ENCODE measurements at regions not wholly inside any gene's neighbourhood (a gene's known extent, or its start where the extent isn't known, plus 50 kb on each side); places are given as distances from the start of the nearest gene placed in this dataset.

DNA sequence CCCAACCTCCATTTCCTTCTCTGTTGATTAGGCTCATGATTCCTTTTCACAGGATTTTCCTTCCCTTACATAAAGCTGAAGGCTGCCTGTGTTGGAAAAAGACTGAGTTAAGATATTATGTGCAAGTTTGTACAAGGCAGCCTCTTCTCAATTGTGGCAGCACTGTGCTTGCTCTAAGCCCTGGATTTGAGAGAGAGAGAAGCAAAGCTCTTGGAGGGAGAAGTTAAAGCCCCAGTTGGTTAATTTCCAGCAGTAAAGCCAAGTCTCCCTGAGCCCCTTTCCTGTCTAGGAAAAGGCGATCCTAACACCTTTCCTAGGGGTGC, 128.3 kb upstream of the SESN3 start:
- no peaks in the 10 kb centered on the region for H3K4me1 Mint-ChIP-seq

DNA sequence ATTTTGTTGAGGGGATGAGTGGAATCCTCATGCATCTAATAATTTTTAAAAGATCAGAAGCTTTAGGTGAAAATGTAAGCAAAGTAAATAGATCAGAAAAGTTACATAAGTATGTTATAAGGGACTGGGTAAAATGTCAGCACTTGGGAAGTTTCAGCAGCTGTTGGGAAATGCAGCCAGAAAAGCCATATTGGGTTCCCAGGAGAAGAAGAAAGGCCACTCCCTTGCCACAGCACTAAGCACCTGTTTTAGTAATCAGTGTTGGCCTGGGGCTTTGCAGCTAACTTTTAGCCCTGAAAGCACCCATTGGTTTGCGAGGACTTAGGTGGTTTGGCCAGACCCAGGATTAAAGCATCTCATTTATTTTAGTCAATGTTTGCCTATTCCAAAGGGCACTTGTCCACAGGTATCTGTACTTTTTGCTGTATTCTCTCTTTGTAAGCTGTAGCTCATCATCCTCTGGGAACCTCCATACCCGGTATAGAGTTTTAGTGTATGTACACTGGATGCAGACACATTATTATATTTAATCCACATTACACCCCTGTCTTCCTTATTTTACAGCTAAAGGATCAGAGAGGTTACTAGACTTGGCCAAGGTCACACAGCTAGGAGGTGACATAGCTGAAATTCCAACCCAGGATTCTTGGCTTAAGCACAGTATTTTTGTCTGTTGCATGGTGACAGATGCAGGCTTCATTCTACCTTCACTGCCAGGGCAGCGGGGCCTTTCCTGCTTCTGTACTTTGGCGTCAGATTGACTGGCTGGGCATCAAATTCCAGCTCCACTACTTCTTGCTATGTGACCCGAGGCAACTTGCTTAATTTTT, 127.7 kb upstream of the SESN3 start:
- H3K9me3 Mint-ChIP-seq = no peaks in the 10 kb centered on the region
- no peaks in the 10 kb centered on the region for H3K36me3 Mint-ChIP-seq (ENCODE audit: insufficient read depth)
- no peaks in the 10 kb centered on the region for H3K27me3 Mint-ChIP-seq
- H3K27ac Mint-ChIP-seq (ENCODE audit: low read depth) = no peak overlapping the region
- no peak overlapping the region for H3K4me3 Mint-ChIP-seq
- H3K4me1 Mint-ChIP-seq = no peaks in the 10 kb centered on the region
- DNase-seq (ENCODE audit: low spot score in 2 of 2) = no peak
- no peak for ATAC-seq (replicated peaks; ENCODE audit: extremely low read depth, poor library complexity, severe bottlenecking)

More for the DNA sequence above, 128.3 kb upstream of the SESN3 start:
- ATAC-seq (replicated peaks; ENCODE audit: extremely low read depth, poor library complexity, severe bottlenecking) (no peak), DNase-seq (ENCODE audit: low spot score in 2 of 2) (no peak)
- Mint-ChIP-seq H3K9me3 (no peaks in the 10 kb centered on the region), H3K27ac (ENCODE audit: low read depth) (no peak overlapping the region), H3K36me3 (ENCODE audit: insufficient read depth) (no peaks in the 10 kb centered on the region), H3K27me3 (no peaks in the 10 kb centered on the region), H3K4me3 (no peak overlapping the region)

DNA sequence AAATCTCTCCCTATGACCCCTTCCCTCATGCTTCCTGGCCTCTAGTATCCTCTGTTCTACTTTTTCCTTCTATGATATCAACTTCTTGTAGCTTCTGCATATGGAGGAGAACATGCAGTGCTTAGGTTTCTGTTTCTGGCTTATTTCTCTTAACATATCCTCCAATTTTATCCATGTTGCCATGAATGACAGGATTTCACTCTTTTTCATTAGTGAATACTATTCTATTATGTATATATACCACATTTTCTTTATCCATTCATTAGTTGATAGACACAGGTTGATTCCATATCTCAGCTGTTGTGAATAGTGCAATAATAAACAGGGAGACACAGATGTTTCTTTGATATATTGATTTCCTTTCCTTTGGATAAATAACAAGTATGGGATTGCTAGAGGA, 123.3 kb upstream of the SESN3 start:
- no peak overlapping the region for H3K4me3 Mint-ChIP-seq
- DNase-seq (ENCODE audit: low spot score in 2 of 2) (no peak), ATAC-seq (replicated peaks; ENCODE audit: extremely low read depth, poor library complexity, severe bottlenecking) (no peak)
- no peak overlapping the region for H3K27ac Mint-ChIP-seq (ENCODE audit: low read depth)
- H3K36me3 Mint-ChIP-seq (ENCODE audit: insufficient read depth) = no peaks in the 10 kb centered on the region
- H3K27me3 Mint-ChIP-seq = peaks cover 6% of the 10 kb centered on the region
- peaks cover 4% of the 10 kb centered on the region for H3K9me3 Mint-ChIP-seq
- no peaks in the 10 kb centered on the region for H3K4me1 Mint-ChIP-seq

- no peak for ATAC-seq (replicated peaks; ENCODE audit: extremely low read depth, poor library complexity, severe bottlenecking)
- Mint-ChIP-seq H3K4me3 (no peak overlapping the region), H3K9me3 (peaks cover 8% of the 10 kb centered on the region), H3K36me3 (ENCODE audit: insufficient read depth) (peaks cover 1% of the 10 kb centered on the region), H3K4me1 (no peaks in the 10 kb centered on the region), H3K27ac (ENCODE audit: low read depth) (no peak overlapping the region), H3K27me3 (peaks cover 12% of the 10 kb centered on the region)
- no peak for DNase-seq (ENCODE audit: low spot score in 2 of 2)
Observed at GRCh38 chr11:95353706-95354105, 122.7 kb upstream of the SESN3 start.

- Mint-ChIP-seq H3K36me3 (ENCODE audit: insufficient read depth) (peaks cover 1% of the 10 kb centered on the region), H3K4me1 (no peaks in the 10 kb centered on the region), H3K27ac (ENCODE audit: low read depth) (no peak overlapping the region), H3K9me3 (peaks cover 8% of the 10 kb centered on the region), H3K4me3 (no peak overlapping the region), H3K27me3 (peaks cover 21% of the 10 kb centered on the region)
- no peak for DNase-seq (ENCODE audit: low spot score in 2 of 2)
- no peak for ATAC-seq (replicated peaks; ENCODE audit: extremely low read depth, poor library complexity, severe bottlenecking)
Observed at GRCh38 chr11:95352733-95353346, 121.8 kb upstream of the SESN3 start.

DNA sequence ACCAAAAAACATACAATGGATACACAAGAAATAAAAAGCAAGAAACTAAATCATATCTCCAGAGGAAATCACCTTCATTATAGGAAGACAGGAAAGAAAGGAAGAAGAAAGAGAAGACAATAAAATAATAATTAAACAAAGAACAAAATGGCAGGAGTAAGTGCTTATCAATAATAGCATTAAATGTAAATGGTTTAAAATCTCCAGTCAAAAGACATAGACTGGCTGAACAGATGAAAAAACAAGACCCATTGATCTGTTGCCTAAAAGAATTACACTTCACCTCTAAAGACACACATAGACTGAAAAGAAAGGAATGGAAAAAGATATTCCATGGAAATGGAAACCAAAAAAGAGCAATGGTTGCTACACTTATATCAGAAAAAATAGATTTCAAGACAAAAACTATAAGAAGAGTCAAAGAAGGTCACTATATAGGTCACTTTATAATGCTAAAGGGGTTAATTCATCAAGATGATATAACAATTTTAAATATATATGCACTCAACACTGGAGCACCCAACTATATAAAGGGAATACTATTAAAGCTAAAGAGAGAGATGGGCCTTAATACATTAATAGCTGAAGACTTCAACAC, 118.4 kb upstream of the SESN3 start:
- Mint-ChIP-seq H3K27me3 (peaks cover 33% of the 10 kb centered on the region), H3K4me1 (no peaks in the 10 kb centered on the region), H3K36me3 (ENCODE audit: insufficient read depth) (peaks cover 1% of the 10 kb centered on the region), H3K9me3 (peaks cover 8% of the 10 kb centered on the region), H3K27ac (ENCODE audit: low read depth) (no peak overlapping the region), H3K4me3 (no peak overlapping the region)
- DNase-seq (ENCODE audit: low spot score in 2 of 2) (no peak), ATAC-seq (replicated peaks; ENCODE audit: extremely low read depth, poor library complexity, severe bottlenecking) (no peak)

DNA sequence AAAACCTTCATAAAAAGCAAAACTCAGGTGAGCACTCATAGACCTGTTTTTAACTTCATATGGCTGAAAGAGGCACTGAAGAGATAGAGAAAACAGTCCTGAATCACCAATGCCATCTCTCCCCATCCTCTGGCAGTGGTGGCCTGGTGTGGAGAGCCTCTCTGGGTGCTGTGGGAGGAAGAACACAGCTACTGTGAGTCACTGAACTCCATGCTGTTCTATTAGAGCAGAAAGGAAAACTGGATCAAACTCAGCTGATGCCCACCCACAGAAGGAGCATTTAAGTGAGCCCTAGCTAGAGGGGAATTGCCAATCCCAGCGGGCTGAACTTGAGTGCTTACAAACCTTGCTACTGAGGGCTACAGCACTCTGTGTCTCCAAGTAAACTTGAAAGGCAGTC, 115.3 kb upstream of the SESN3 start:
- Mint-ChIP-seq H3K4me3 (no peak overlapping the region), H3K9me3 (peaks cover 8% of the 10 kb centered on the region), H3K4me1 (no peaks in the 10 kb centered on the region), H3K27ac (ENCODE audit: low read depth) (no peak overlapping the region), H3K36me3 (ENCODE audit: insufficient read depth) (peaks cover 1% of the 10 kb centered on the region), H3K27me3 (peaks cover 44% of the 10 kb centered on the region)
- ATAC-seq (replicated peaks; ENCODE audit: extremely low read depth, poor library complexity, severe bottlenecking) (no peak), DNase-seq (ENCODE audit: low spot score in 2 of 2) (no peak)

GRCh38 chr11:95345651-95346050, 114.6 kb upstream of the SESN3 start:
- peaks cover 1% of the 10 kb centered on the region for H3K36me3 Mint-ChIP-seq (ENCODE audit: insufficient read depth)
- no peaks in the 10 kb centered on the region for H3K4me1 Mint-ChIP-seq
- H3K27ac Mint-ChIP-seq (ENCODE audit: low read depth) = no peak overlapping the region
- DNase-seq (ENCODE audit: low spot score in 2 of 2) (no peak), ATAC-seq (replicated peaks; ENCODE audit: extremely low read depth, poor library complexity, severe bottlenecking) (no peak)
- H3K27me3 Mint-ChIP-seq = peaks cover 46% of the 10 kb centered on the region
- H3K4me3 Mint-ChIP-seq = no peak overlapping the region
- H3K9me3 Mint-ChIP-seq = peaks cover 8% of the 10 kb centered on the region

DNA sequence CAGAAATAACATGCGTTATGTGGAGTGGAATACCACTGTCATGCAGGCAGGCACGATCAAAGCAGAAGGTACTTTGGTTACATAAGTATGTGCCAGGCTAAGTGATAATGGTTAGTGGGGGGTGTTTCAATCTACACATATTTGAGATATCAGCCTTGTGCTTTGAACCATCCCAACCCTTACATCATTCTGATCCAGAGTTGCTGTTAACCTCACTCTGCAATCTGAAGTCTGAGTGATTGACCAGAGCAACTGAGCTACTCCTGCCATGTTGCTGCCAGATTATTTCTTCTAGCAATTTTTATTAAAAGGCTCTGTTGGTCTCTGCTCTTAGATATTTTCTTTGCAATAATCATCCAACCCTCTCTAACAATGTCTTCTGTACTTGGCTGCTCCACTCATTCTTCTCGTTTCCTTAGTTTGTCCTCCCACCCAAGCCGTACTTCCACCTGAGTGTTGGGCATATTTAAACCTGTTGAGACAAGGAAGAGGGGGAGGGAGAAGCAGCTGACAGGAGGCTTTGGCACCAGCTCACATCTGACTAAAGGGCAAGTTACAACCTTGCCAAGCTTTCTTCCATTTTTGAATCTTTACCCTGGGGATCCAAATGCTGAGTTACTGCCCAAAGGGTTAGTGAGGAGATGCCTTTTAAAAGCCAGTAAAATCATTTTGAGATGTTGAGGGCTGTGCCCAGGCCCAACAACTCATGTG, 114.1 kb upstream of the SESN3 start:
- Mint-ChIP-seq H3K4me3 (no peak overlapping the region), H3K4me1 (no peaks in the 10 kb centered on the region), H3K27me3 (peaks cover 46% of the 10 kb centered on the region), H3K27ac (ENCODE audit: low read depth) (no peak overlapping the region), H3K9me3 (peaks cover 8% of the 10 kb centered on the region), H3K36me3 (ENCODE audit: insufficient read depth) (peaks cover 1% of the 10 kb centered on the region)
- DNase-seq (ENCODE audit: low spot score in 2 of 2) (no peak), ATAC-seq (replicated peaks; ENCODE audit: extremely low read depth, poor library complexity, severe bottlenecking) (no peak)

DNA sequence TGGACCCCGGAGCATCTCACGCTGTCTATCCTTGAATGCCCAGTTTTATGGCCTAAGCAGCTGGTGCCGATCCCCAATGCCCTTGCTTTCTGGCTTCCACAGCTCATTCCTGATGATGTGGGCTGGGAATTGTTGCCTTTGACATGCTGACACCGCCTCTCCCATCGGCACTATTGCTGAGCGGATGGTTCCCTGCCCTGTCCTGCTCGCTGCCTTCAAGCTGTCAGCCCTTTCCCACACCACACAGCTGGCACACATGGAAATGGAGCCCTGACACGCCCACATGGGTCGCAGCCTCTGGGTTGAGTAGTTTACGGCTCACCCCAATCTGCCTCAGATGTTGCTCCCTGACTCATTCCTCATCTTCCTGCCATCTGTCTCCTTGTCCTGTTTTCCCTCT, 110.2 kb upstream of the SESN3 start:
- DNase-seq (ENCODE audit: low spot score in 2 of 2) (no peak), ATAC-seq (replicated peaks; ENCODE audit: extremely low read depth, poor library complexity, severe bottlenecking) (no peak)
- Mint-ChIP-seq H3K4me3 (no peak overlapping the region), H3K36me3 (ENCODE audit: insufficient read depth) (no peaks in the 10 kb centered on the region), H3K9me3 (no peaks in the 10 kb centered on the region), H3K27ac (ENCODE audit: low read depth) (no peak overlapping the region), H3K27me3 (peaks cover 26% of the 10 kb centered on the region), H3K4me1 (no peaks in the 10 kb centered on the region)

GRCh38 chr11:95339086-95339901, 108.3 kb upstream of the SESN3 start:
- Mint-ChIP-seq H3K27ac (ENCODE audit: low read depth) (no peak overlapping the region), H3K4me3 (no peak overlapping the region), H3K4me1 (no peaks in the 10 kb centered on the region), H3K36me3 (ENCODE audit: insufficient read depth) (no peaks in the 10 kb centered on the region), H3K9me3 (no peaks in the 10 kb centered on the region), H3K27me3 (peaks cover 12% of the 10 kb centered on the region)
- ATAC-seq (replicated peaks; ENCODE audit: extremely low read depth, poor library complexity, severe bottlenecking) (no peak), DNase-seq (ENCODE audit: low spot score in 2 of 2) (no peak)

GRCh38 chr11:95338430-95338991, 107.5 kb upstream of the SESN3 start:
- ATAC-seq (replicated peaks; ENCODE audit: extremely low read depth, poor library complexity, severe bottlenecking) (no peak), DNase-seq (ENCODE audit: low spot score in 2 of 2) (no peak)
- Mint-ChIP-seq H3K4me1 (no peaks in the 10 kb centered on the region), H3K4me3 (no peak overlapping the region), H3K9me3 (no peaks in the 10 kb centered on the region), H3K27ac (ENCODE audit: low read depth) (no peak overlapping the region), H3K27me3 (peaks cover 10% of the 10 kb centered on the region), H3K36me3 (ENCODE audit: insufficient read depth) (no peaks in the 10 kb centered on the region)

Data from central memory CD8-positive, alpha-beta T cell (primary cell).